HCT116 (cell line): ENCODE measurements at regions not wholly inside any gene's neighbourhood (a gene's known extent, or its start where the extent isn't known, plus 50 kb on each side); places are given as distances from the start of the nearest gene placed in this dataset.

Source experiments
- ATAC-seq: fragments of 200-7000 bp; cut with Tn5 transposase; 2 replicates; pipeline ENCODE4 v1.9.1; 2020; ENCODE audit warnings: mild to moderate bottlenecking, moderate library complexity
- BruUV-seq: library from RNA; stranded (reverse); fragments of 400-500 nt; replicated peaks from 2 replicates; lab custom pipeline; 2021; lab: Mats Ljungman, UMichigan
- CTCF ChIA-PET: fragments of 300-600 bp; sonication (Branson Sonifier 250); formaldehyde crosslinking; loops from one replicate; lab custom pipeline; 2021; ENCODE audit warnings: antibody characterized with exemption; lab: Charles Lee
- POLR2A ChIA-PET: fragments of 300-600, 350-600 bp; sonication (Branson Sonifier 250); formaldehyde crosslinking; loops from one replicate; lab custom pipeline; 2021; ENCODE audit warnings: antibody characterized with exemption; lab: Charles Lee
- RAD21 ChIA-PET, 2 experiments: fragments of 300-600 bp; sonication (Branson Sonifier 250); formaldehyde crosslinking; loops; one replicate each; lab custom pipeline; 2023; ENCODE audit warnings: low total read pairs in 2 of 2; ENCODE audit not compliant: uncharacterized antibody in 2 of 2, unreplicated experiment in 2 of 2, low non-redundant PET in 1 of 2; lab: Charles Lee
- DNase-seq: peaks from one replicate; pipeline ENCODE4 v3.0.0-alpha.2; 2010; ENCODE audit warnings: low read depth, low spot score
- H2AFZ ChIP-seq: fragments of 200-600 bp; shearing (Covaris generic), sonication (generic); 2 replicates; pipeline ENCODE4 v1.6.1; 2017; ENCODE audit warnings: low read depth, mixed run types, mixed read lengths, antibody characterized with exemption, low read length; ENCODE audit not compliant: poor library complexity, severe bottlenecking
- H3K27ac ChIP-seq: 2 replicates; pipeline ENCODE4 v1.5.1; 2012; ENCODE audit warnings: low read depth, low read length
- H3K27me3 ChIP-seq: fragments of 200-600 bp; sonication (generic); 2 replicates; pipeline ENCODE4 v1.6.1; 2016; ENCODE audit warnings: mixed run types, low read length, mixed read lengths; ENCODE audit not compliant: insufficient read depth
- H3K36me3 ChIP-seq, 2 experiments: fragments of 200-500 bp in 1 of 2; fragments of 200-600 bp in 1 of 2; sonication (Bioruptor generic) in 1 of 2; sonication (generic) in 1 of 2; 2 replicates each; pipeline versions ENCODE4 v1.5.1 to v1.6.1; 2014 to 2016; ENCODE audit warnings: low read length in 2 of 2, inconsistent platforms in 1 of 2, mixed read lengths in 1 of 2, mixed run types in 1 of 2; ENCODE audit not compliant: insufficient read depth in 2 of 2, control insufficient read depth in 1 of 2
- H3K4me1 ChIP-seq, 2 experiments: fragments of 200-600 bp in 1 of 2; sonication (generic) in 1 of 2; 2 replicates each; pipeline versions ENCODE4 v1.5.1 to v1.6.1; 2012 to 2017; ENCODE audit warnings: low read length in 2 of 2, inconsistent platforms in 1 of 2, mild to moderate bottlenecking in 1 of 2, mixed read lengths in 1 of 2, mixed run types in 1 of 2, moderate library complexity in 1 of 2; ENCODE audit not compliant: insufficient read depth in 2 of 2, control insufficient read depth in 1 of 2
- H3K4me2 ChIP-seq: fragments of 200-600 bp; sonication (generic); 2 replicates; pipeline ENCODE4 v1.6.1; 2017; ENCODE audit warnings: mixed run types, low read length, mixed read lengths
- H3K4me3 ChIP-seq, 2 experiments: fragments of 200-600 bp in 1 of 2; sonication (generic) in 1 of 2; replicated peaks in 1 of 2; 2 replicates each; pipeline ENCODE4 v1.5.1; 2011 to 2016; ENCODE audit warnings: low read length in 2 of 2, control low read depth in 1 of 2, low read depth in 1 of 2, mild to moderate bottlenecking in 1 of 2, mixed read lengths in 1 of 2, mixed run types in 1 of 2
- H3K79me2 ChIP-seq: fragments of 200-600 bp; sonication (generic); 2 replicates; pipeline ENCODE4 v1.6.1; 2017; ENCODE audit warnings: mild to moderate bottlenecking, mixed run types, low read length, moderate library complexity, mixed read lengths; ENCODE audit not compliant: insufficient read depth
- H3K9ac ChIP-seq: fragments of 200-600 bp; sonication (generic); 2 replicates; pipeline ENCODE4 v1.6.1; 2016; ENCODE audit warnings: low read length, mixed read lengths
- H3K9me2 ChIP-seq: fragments of 200-600 bp; sonication (generic), shearing (Covaris generic); 2 replicates; pipeline ENCODE4 v1.6.1; 2017; ENCODE audit warnings: mixed run types, mild to moderate bottlenecking, moderate library complexity; ENCODE audit not compliant: insufficient read depth
- H3K9me3 ChIP-seq, 2 experiments: fragments of 200-500 bp in 1 of 2; fragments of 200-600 bp in 1 of 2; sonication (Bioruptor generic) in 1 of 2; sonication (generic) in 1 of 2; 2 replicates each; pipeline ENCODE4 v1.6.1; 2014 to 2017; ENCODE audit warnings: low read length in 2 of 2, mixed read lengths in 2 of 2, inconsistent platforms in 1 of 2, low read depth in 1 of 2, mild to moderate bottlenecking in 1 of 2, mixed run types in 1 of 2, moderate library complexity in 1 of 2; ENCODE audit not compliant: control insufficient read depth in 1 of 2, insufficient read depth in 1 of 2
- H4K20me1 ChIP-seq: fragments of 200-600 bp; sonication (generic), shearing (Covaris generic); 2 replicates; pipeline ENCODE4 v1.6.1; 2017; ENCODE audit warnings: mixed run types, mild to moderate bottlenecking, moderate library complexity; ENCODE audit not compliant: insufficient read depth
- CEBPB ChIP-seq: IDR thresholded peaks from 2 replicates; pipeline ENCODE4 v1.6.1; 2012; ENCODE audit warnings: low read depth
- EGR1 ChIP-seq: IDR thresholded peaks from 2 replicates; pipeline ENCODE4 v1.6.1; 2012; ENCODE audit warnings: low read depth
- ELF1 ChIP-seq: IDR thresholded peaks from 2 replicates; pipeline ENCODE4 v1.6.1; 2012; ENCODE audit warnings: low read depth, borderline replicate concordance
- EZH2 ChIP-seq: fragments of 200-600 bp; sonication (generic); IDR thresholded peaks from 2 replicates; pipeline ENCODE4 v1.6.1; 2017; ENCODE audit warnings: antibody characterized with exemption, mixed run types
- FOSL1 ChIP-seq: IDR thresholded peaks from 2 replicates; pipeline ENCODE4 v1.6.1; 2012; ENCODE audit warnings: low read depth
- JUND ChIP-seq: IDR thresholded peaks from 2 replicates; pipeline ENCODE4 v1.6.1; 2012
- SRF ChIP-seq: IDR thresholded peaks from 2 replicates; pipeline ENCODE4 v1.6.1; 2012; ENCODE audit warnings: low read depth
- TCF7L2 ChIP-seq: IDR thresholded peaks from 2 replicates; pipeline ENCODE4 v1.7.0; 2011; ENCODE audit warnings: borderline replicate concordance, inconsistent platforms; ENCODE audit not compliant: insufficient read depth, insufficient read length; ENCODE audit errors: extremely low read depth
- YY1 ChIP-seq: IDR thresholded peaks from 2 replicates; pipeline ENCODE4 v1.6.1; 2011; ENCODE audit warnings: low read length, low read depth, moderate library complexity, mild to moderate bottlenecking; ENCODE audit not compliant: insufficient replicate concordance; ENCODE audit errors: extremely low read depth
- ZFX ChIP-seq: fragments of 450-650 bp; IDR thresholded peaks from 2 replicates; pipeline ENCODE4 v1.6.1; 2017
- intact Hi-C: fragments of 100-400 bp; cut with micrococcal nuclease; formaldehyde crosslinking; loops from 2 replicates; pipeline ENCODE4 v1.10.0; 2022
- TF ChIP-seq, protein P1 (sequence below): IDR thresholded peaks from 2 replicates; pipeline ENCODE4 v1.6.1; 2012
- TF ChIP-seq, protein P2 (sequence below): IDR thresholded peaks from 2 replicates; pipeline ENCODE4 v1.6.1; 2011; ENCODE audit warnings: mild to moderate bottlenecking, low read length, moderate library complexity; ENCODE audit not compliant: insufficient replicate concordance; ENCODE audit errors: extremely low read depth

DNA sequence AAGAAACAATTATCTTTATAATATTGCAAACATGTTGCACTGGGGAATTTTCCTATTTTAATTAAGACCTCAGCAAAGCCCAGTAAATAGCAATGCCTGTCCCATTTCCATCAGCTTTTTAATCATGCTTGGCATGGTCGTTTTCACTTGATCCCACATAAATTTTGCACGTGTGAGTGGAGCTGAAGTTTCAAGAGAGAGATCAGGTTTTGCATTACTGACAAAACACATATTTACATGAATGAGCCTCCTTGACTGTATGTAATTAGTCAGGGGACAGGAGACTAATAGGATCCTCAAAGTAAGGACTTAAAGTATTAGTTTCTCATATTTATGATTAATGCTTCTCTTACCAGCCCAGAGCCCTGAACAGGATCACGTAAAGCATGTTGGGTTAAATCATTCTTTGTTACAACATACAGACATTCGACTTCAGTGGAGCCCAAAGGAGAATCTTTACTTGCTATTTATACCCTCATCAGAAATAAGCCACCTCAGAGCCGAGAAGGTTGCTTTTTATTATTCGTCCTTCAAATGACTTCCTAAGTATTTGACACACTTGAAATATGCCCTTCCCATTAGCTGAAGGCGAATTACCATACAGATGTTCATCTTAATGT, 711.3 kb downstream of the GALR1 start:
- Histone ChIP-seq H3K27me3 (no peaks in the 10 kb centered on the region), H3K9me2 (no peaks in the 10 kb centered on the region), H3K4me1 (no peaks in the 10 kb centered on the region), H3K79me2 (no peaks in the 10 kb centered on the region), H4K20me1 (no peaks in the 10 kb centered on the region), H3K9ac (no peak overlapping the region), H3K36me3 (no peaks in the 10 kb centered on the region), H3K9me3 (peaks cover 8 to 39% of the 10 kb centered on the region in 2 experiments; a peak in 2 of 4 replicates), H3K4me3 (no peak overlapping the region), H2AFZ (no peak overlapping the region), H3K27ac (no peak overlapping the region), H3K4me2 (no peak overlapping the region)
- no peak for DNase-seq
- CTCF ChIA-PET, result no interaction called here
- RAD21 ChIA-PET, result no interaction called here
- ATAC-seq, result no peak
- intact Hi-C loops, result no loop called here
- no peak for TF ChIP-seq FOSL1
- TF ChIP-seq EGR1, result no peak
- no peak for TF ChIP-seq JUND
- no peak for TF ChIP-seq SRF
- no peak for TF ChIP-seq ELF1
- POLR2A ChIA-PET, result no interaction called here
- BruUV-seq, result no TSS peak

DNA sequence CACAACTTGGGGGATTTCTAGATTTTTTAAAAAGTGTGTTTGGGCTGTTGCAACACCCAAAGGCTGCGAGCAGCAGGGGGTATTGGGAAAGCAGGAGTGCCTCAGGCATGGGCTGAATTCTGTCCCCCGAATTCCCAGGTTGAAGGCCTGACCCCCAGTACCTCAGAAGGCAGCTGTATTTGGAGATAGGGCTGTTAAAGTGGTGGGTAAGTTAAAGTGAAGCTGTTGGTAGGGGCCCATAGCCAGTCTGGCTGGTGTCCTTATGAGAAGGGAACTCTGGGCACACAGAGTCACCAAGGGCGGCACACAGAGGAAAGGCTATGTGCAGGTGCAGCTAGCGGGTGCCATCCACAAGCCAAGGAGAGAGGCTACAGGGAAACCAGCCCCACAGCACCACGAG, 717.4 kb downstream of the GALR1 start:
- H3K79me2 ChIP-seq, result no peaks in the 10 kb centered on the region
- no peak overlapping the region for H3K9ac ChIP-seq
- intact Hi-C loops, result no loop called here
- ChIA-PET RAD21 (no interaction called here), CTCF (no interaction called here), POLR2A (no interaction called here)
- no peak overlapping the region for H2AFZ ChIP-seq
- H3K36me3 ChIP-seq, result no peaks in the 10 kb centered on the region
- peaks cover 0 to 20% of the 10 kb centered on the region in 2 experiments; a peak in 2 of 4 replicates for H3K9me3 ChIP-seq
- H3K27ac ChIP-seq, result no peak overlapping the region
- H3K9me2 ChIP-seq, result no peaks in the 10 kb centered on the region
- no TSS peak for BruUV-seq
- H3K27me3 ChIP-seq, result no peaks in the 10 kb centered on the region
- no peak overlapping the region for H3K4me2 ChIP-seq
- H3K4me3 ChIP-seq, result no peak overlapping the region
- no peaks in the 10 kb centered on the region for H4K20me1 ChIP-seq
- TF ChIP-seq TCF7L2, result no peak
- TF ChIP-seq FOSL1, result no peak
- TF ChIP-seq EZH2, result no peak
- no peak for TF ChIP-seq ZFX
- TF ChIP-seq, protein P1, sequence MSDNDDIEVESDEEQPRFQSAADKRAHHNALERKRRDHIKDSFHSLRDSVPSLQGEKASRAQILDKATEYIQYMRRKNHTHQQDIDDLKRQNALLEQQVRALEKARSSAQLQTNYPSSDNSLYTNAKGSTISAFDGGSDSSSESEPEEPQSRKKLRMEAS, result no peak
- no peak for TF ChIP-seq YY1
- TF ChIP-seq EGR1, result no peak
- TF ChIP-seq, protein P2, sequence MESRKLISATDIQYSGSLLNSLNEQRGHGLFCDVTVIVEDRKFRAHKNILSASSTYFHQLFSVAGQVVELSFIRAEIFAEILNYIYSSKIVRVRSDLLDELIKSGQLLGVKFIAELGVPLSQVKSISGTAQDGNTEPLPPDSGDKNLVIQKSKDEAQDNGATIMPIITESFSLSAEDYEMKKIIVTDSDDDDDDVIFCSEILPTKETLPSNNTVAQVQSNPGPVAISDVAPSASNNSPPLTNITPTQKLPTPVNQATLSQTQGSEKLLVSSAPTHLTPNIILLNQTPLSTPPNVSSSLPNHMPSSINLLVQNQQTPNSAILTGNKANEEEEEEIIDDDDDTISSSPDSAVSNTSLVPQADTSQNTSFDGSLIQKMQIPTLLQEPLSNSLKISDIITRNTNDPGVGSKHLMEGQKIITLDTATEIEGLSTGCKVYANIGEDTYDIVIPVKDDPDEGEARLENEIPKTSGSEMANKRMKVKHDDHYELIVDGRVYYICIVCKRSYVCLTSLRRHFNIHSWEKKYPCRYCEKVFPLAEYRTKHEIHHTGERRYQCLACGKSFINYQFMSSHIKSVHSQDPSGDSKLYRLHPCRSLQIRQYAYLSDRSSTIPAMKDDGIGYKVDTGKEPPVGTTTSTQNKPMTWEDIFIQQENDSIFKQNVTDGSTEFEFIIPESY, result no peak
- no peak for TF ChIP-seq CEBPB
- TF ChIP-seq ELF1, result no peak
- TF ChIP-seq JUND, result no peak
- ATAC-seq (no peak), DNase-seq (no peak)
- H3K4me1 ChIP-seq, result no peaks in the 10 kb centered on the region
